GM13977 (cell line): ENCODE measurements at regions not wholly inside any gene's neighbourhood (a gene's known extent, or its start where the extent isn't known, plus 50 kb on each side); places are given as distances from the start of the nearest gene placed in this dataset.

Experiments used
- DNase-seq: peaks from one replicate; pipeline ENCODE4 v3.0.0; 2012; ENCODE audit warnings: low spot score
- in situ Hi-C: fragments of 300-500 bp; cut with MboI; formaldehyde crosslinking; loops from one replicate; pipeline ENCODE4 v1.12.0; 2022; ENCODE audit warnings: low sequenced_read_pairs, low pct_unique_long_range_greater_than_20kb, mixed read lengths, inconsistent platforms; ENCODE audit not compliant: unreplicated experiment
- TF ChIP-seq, protein P1 (sequence below): IDR thresholded peaks from 2 replicates; pipeline ENCODE4 v1.5.1; 2012; ENCODE audit warnings: mild to moderate bottlenecking, control low read depth; ENCODE audit not compliant: insufficient read depth; ENCODE audit errors: extremely low read depth, missing control alignments

DNA sequence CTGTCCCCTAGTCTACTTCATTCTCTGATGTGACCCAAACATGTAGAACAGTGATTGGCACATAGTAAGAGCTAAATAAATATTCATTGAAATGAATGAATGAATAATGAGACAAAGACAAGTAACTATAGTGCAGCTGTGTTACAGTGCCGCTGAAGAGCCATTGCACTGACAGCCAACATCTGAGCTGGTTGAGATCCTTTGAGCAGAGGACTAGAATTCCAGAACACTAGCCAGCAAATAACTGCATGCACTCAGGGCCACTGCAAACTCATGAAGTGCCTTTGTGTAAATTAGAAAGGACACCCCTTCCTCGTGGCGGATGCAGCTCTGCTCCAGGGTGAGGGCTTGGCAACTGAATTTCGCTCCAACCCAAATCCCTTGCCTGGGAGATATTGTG, 230.3 kb upstream of the CDYL start:
- no peak for DNase-seq
- TF ChIP-seq, protein P1, sequence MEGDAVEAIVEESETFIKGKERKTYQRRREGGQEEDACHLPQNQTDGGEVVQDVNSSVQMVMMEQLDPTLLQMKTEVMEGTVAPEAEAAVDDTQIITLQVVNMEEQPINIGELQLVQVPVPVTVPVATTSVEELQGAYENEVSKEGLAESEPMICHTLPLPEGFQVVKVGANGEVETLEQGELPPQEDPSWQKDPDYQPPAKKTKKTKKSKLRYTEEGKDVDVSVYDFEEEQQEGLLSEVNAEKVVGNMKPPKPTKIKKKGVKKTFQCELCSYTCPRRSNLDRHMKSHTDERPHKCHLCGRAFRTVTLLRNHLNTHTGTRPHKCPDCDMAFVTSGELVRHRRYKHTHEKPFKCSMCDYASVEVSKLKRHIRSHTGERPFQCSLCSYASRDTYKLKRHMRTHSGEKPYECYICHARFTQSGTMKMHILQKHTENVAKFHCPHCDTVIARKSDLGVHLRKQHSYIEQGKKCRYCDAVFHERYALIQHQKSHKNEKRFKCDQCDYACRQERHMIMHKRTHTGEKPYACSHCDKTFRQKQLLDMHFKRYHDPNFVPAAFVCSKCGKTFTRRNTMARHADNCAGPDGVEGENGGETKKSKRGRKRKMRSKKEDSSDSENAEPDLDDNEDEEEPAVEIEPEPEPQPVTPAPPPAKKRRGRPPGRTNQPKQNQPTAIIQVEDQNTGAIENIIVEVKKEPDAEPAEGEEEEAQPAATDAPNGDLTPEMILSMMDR = no peak
- in situ Hi-C loops = no loop called here

GRCh38 chr6:4543596-4543995, 232.6 kb upstream of the CDYL start:
- in situ Hi-C loops = no loop called here
- no peak for DNase-seq
- TF ChIP-seq, protein P1 = no peak

DNA sequence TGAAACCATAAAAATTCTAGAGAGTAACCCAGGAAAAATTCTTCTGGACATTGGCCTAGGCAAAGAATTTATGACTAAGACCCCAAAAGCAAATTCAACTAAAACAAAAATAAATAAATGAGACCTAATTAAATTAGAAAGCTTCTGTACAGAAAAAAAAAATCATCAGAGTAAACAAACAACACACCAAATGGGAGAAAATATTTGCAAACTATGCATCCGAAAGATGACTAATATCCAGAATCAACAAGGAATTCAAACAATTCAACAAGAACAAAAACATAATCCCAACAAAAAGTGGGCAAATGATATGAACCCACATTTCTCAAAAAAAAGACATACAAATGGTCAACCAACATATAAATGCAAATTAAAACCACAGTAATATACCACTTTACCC, 242.6 kb upstream of the CDYL start:
- in situ Hi-C loops = no loop called here
- DNase-seq = no peak

DNA sequence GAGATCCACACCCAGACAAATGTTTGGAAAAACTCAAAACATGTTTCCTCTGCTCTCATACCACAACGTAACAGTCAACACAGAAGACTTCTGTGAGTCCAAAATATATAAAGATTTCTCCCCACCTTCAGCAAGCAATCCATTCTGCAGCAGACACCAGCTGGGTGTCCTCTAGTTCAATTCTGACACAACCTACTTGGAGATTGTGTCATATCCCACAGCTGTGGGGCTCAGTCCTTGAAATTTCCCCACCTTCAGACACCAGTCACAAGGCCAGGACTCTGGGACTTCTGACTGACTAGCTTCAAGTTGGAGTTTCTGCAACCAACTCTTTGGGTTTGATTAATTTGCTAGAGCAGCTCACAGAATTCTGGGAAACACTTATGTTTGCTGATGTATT, 244.8 kb upstream of the CDYL start:
- in situ Hi-C loops = no loop called here
- TF ChIP-seq, protein P1 = no peak
- no peak for DNase-seq

More for the DNA sequence above, 242.6 kb upstream of the CDYL start:
- TF ChIP-seq, protein P1 = no peak

DNA sequence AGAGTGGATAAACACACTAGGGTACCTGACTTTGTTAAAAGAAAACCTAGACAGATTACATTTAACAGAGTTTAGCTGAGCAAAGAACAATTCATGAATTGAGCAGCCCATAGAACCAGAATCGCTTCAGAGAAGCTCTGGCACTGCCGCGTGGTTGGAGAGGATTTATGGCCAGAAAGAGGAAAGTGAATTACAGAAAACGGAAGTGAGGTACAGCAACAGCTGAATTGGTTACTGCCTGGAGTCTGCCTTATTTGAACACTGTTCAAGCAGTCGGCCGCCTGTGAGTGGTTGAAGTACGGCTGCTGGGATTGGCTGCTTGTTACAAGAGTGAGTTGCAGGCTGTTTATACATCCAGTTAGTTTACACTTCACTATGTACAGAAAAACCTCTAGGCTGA, 253.8 kb upstream of the CDYL start:
- no peak for DNase-seq
- TF ChIP-seq, protein P1 = no peak
- in situ Hi-C loops = no loop called here

DNA sequence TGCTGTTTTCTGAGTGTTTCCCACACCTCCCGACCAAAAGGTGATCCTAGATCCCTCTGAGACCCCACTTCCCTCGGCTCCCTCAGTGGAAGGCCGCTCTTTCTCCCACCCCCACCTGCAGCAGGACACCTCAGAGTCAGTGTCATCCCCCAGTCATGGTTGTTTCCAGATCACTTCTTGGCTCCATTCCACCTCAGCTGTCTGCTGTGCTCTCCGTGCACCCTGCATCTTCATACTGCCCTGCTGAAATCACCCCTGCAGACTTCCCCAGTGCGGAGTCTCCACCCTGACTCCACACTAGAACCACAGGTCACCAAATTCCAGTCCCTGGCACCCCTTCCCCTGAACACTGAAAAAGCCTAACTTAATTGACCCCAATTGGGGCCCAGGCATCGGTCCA, 255.1 kb upstream of the CDYL start:
- TF ChIP-seq, protein P1 = no peak
- DNase-seq = no peak
- in situ Hi-C loops = no loop called here

- TF ChIP-seq, protein P1 = no peak
- in situ Hi-C loops = no loop called here
- no peak for DNase-seq
Measured at GRCh38 chr6:4518506-4518905, 257.7 kb upstream of the CDYL start.
